Liver (tissue), 3 donors: ENCODE measurements at regions not wholly inside any gene's neighbourhood (a gene's known extent, or its start where the extent isn't known, plus 50 kb on each side); places are given as distances from the start of the nearest gene placed in this dataset.

ENCODE experiments used
- ATF3 ChIP-seq: IDR thresholded peaks from 2 replicates; pipeline ENCODE4 v1.6.1; 2016; ENCODE audit warnings: antibody characterized with exemption
- CTCF ChIP-seq: fragments of 150-350 bp; IDR thresholded peaks from 2 replicates; pipeline ENCODE4 v1.5.1; 2017; ENCODE audit warnings: improper control_type of control experiment, low read depth, low read length; ENCODE audit not compliant: missing input control
- NR2F2 ChIP-seq: IDR thresholded peaks from 2 replicates; pipeline ENCODE4 v1.6.1; 2016; ENCODE audit warnings: antibody characterized with exemption
- REST ChIP-seq: IDR thresholded peaks from 2 replicates; pipeline ENCODE4 v1.6.1; 2016; ENCODE audit warnings: antibody characterized with exemption, mild to moderate bottlenecking
- TAF1 ChIP-seq: conservative IDR thresholded peaks from 2 replicates; pipeline ENCODE4 v1.6.1; 2016; ENCODE audit warnings: antibody characterized with exemption, mild to moderate bottlenecking
- donor health status: healthy.
- donor health status: healthy.

- no peak for TF ChIP-seq TAF1
- TF ChIP-seq CTCF = no peak
- TF ChIP-seq ATF3 = no peak
- no peak for TF ChIP-seq REST
- no peak for TF ChIP-seq NR2F2
Measured at GRCh38 chr20:59519707-59520014, 84.7 kb upstream of the PHACTR3 start.
